ENCODE measurements at regions not wholly inside any gene's neighbourhood (a gene's known extent, or its start where the extent isn't known, plus 50 kb on each side); places are given as distances from the start of the nearest gene placed in this dataset.

DNA sequence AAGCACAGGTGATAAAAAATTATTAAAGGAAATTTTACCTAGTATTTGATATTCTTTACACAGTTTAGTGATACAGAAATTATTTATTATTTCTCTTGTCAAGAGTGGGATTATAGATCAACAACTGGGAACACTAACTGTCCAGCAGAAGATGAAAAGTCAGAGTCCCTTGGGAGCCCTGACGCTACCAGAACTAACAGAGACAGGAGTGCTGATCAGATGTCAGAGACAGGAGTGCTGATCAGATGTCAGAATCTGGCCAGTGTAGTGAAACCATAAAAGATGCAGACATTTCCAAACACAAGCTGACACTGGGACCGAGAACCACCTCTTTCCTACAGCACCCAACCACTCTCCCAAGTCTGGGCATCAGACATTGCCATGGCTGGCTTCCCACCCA is 828.2 kb downstream of the TNS3 start:
- TF ChIP-seq ARNT (IDR thresholded peaks at IDR 0.05), result no peak
- TF ChIP-seq SUZ12 (IDR thresholded peaks at IDR 0.05), result no peak
- no peak for TF ChIP-seq TARDBP (IDR thresholded peaks at IDR 0.05)
- TF ChIP-seq FOXK2 (IDR thresholded peaks at IDR 0.05), result no peak
- no peak for TF ChIP-seq BHLHE40 (IDR thresholded peaks at IDR 0.05; ENCODE audit: borderline replicate concordance)
- no peak for TF ChIP-seq ELF4 (IDR thresholded peaks at IDR 0.05)
- TF ChIP-seq SP1 (IDR thresholded peaks at IDR 0.05), result no peak
- no peak for TF ChIP-seq FOXA1 (IDR thresholded peaks at IDR 0.05)
- TF ChIP-seq FOXM1 (IDR thresholded peaks at IDR 0.05; ENCODE audit: borderline replicate concordance), result no peak
- TF ChIP-seq HDGF (IDR thresholded peaks at IDR 0.05; ENCODE audit: borderline replicate concordance), result no peak
- no peak for TF ChIP-seq L3MBTL2 (conservative IDR thresholded peaks at IDR 0.05)

All from HEK293T (cell line).